ENCODE measurements at regions not wholly inside any gene's neighbourhood (a gene's known extent, or its start where the extent isn't known, plus 50 kb on each side); places are given as distances from the start of the nearest gene placed in this dataset.

- Mint-ChIP-seq H3K27me3 (peaks cover 10 to 27% of the 10 kb centered on the region in 2 donors), H3K4me1 (no peaks in the 10 kb centered on the region), H3K36me3 (no peaks in the 10 kb centered on the region), H3K27ac (no peak overlapping the region), H3K9me3 (peaks cover 0 to 8% (median 0%) of the 10 kb centered on the region in 8 donors), H3K4me3 (no peak overlapping the region)
- CTCF ChIA-PET (ENCODE audit: partially characterized antibody), result interaction anchor here (1.2 to 3.7 kb wide), 3 partner anchors 8 to 811 kb away, joined by 3 to 12 read pairs (median 3); no protein-coding TSS in a partner anchor
- intact Hi-C loops (cut with micrococcal nuclease), result no loop called here
- Histone ChIP-seq H3K4me1 (ENCODE audit: insufficient read depth, low read length) (no peaks in the 10 kb centered on the region), H3K36me3 (ENCODE audit: insufficient read depth, low read length) (no peaks in the 10 kb centered on the region), H3K27me3 (ENCODE audit: insufficient read depth, low read length) (peaks cover 3% of the 10 kb centered on the region), H3K9me3 (ENCODE audit: control insufficient read depth in 1 of 2, low read length in 2 of 2) (no peaks in the 10 kb centered on the region), H3K27ac (ENCODE audit: low read depth, low read length) (no peak overlapping the region), H3K4me3 (ENCODE audit: low read length in 2 of 2) (no peak overlapping the region)
- POLR2A ChIA-PET (ENCODE audit: partially characterized antibody), result interaction anchor here (0.5 kb wide), 1 partner anchor 460 kb away, joined by 4 read pairs; no protein-coding TSS in a partner anchor
- no peak for DNase-seq
These were observed 109.6 kb upstream of the SLC38A4 start for GRCh38 chr12:46935271-46935847.

- POLR2A ChIA-PET (ENCODE audit: partially characterized antibody), result interaction anchor here (0.5 kb wide), 1 partner anchor 459 kb away, joined by 4 read pairs; no protein-coding TSS in a partner anchor
- H3K27me3 ChIP-seq (ENCODE audit: insufficient read depth, low read length), result peaks cover 3% of the 10 kb centered on the region
- H3K27ac ChIP-seq (ENCODE audit: low read depth, low read length), result no peak overlapping the region
- H3K4me3 Mint-ChIP-seq, result no peak overlapping the region
- H3K9me3 ChIP-seq (ENCODE audit: control insufficient read depth in 1 of 2, low read length in 2 of 2), result no peaks in the 10 kb centered on the region
- no peak overlapping the region for H3K4me3 ChIP-seq (ENCODE audit: low read length in 2 of 2)
- H3K36me3 ChIP-seq (ENCODE audit: insufficient read depth, low read length), result no peaks in the 10 kb centered on the region
- no peak overlapping the region for H3K27ac Mint-ChIP-seq
- H3K4me1 ChIP-seq (ENCODE audit: insufficient read depth, low read length), result no peaks in the 10 kb centered on the region
- no peak for DNase-seq
- CTCF ChIA-PET (ENCODE audit: partially characterized antibody), result no interaction called here
- intact Hi-C loops (cut with micrococcal nuclease), result no loop called here
- no peaks in the 10 kb centered on the region for H3K4me1 Mint-ChIP-seq
- H3K9me3 Mint-ChIP-seq, result peaks cover 0 to 8% (median 0%) of the 10 kb centered on the region in 8 donors
- H3K36me3 Mint-ChIP-seq, result no peaks in the 10 kb centered on the region
- H3K27me3 Mint-ChIP-seq, result peaks cover 10 to 25% of the 10 kb centered on the region in 2 donors
These were observed 110.2 kb upstream of the SLC38A4 start for GRCh38 chr12:46936042-46936441.

- Histone ChIP-seq H3K9me3 (ENCODE audit: control insufficient read depth in 1 of 2, low read length in 2 of 2) (no peaks in the 10 kb centered on the region), H3K36me3 (ENCODE audit: insufficient read depth, low read length) (no peaks in the 10 kb centered on the region), H3K4me3 (ENCODE audit: low read length in 2 of 2) (no peak overlapping the region), H3K27me3 (ENCODE audit: insufficient read depth, low read length) (peaks cover 3% of the 10 kb centered on the region), H3K4me1 (ENCODE audit: insufficient read depth, low read length) (no peaks in the 10 kb centered on the region), H3K27ac (ENCODE audit: low read depth, low read length) (no peak overlapping the region)
- no peak overlapping the region for H3K27ac Mint-ChIP-seq
- peaks cover 10 to 16% of the 10 kb centered on the region in 2 donors for H3K27me3 Mint-ChIP-seq
- H3K4me3 Mint-ChIP-seq, result no peak overlapping the region
- intact Hi-C loops (cut with micrococcal nuclease), result no loop called here
- ChIA-PET POLR2A (ENCODE audit: partially characterized antibody) (no interaction called here), CTCF (ENCODE audit: partially characterized antibody) (no interaction called here)
- no peak for DNase-seq
- no peaks in the 10 kb centered on the region for H3K4me1 Mint-ChIP-seq
- peaks cover 0 to 2% (median 0%) of the 10 kb centered on the region in 8 donors for H3K9me3 Mint-ChIP-seq
- H3K36me3 Mint-ChIP-seq, result no peaks in the 10 kb centered on the region
These were observed 112.4 kb upstream of the SLC38A4 start for GRCh38 chr12:46938071-46938678.

- POLR2A ChIA-PET (ENCODE audit: partially characterized antibody), result interaction anchor here (0.7 kb wide), 1 partner anchor 18 kb away, joined by 3 read pairs; no protein-coding TSS in a partner anchor
- Mint-ChIP-seq H3K4me3 (no peak overlapping the region), H3K27me3 (peaks cover 2 to 4% of the 10 kb centered on the region in 2 donors), H3K9me3 (peaks cover 0 to 2% (median 0%) of the 10 kb centered on the region in 8 donors), H3K4me1 (no peaks in the 10 kb centered on the region), H3K36me3 (no peaks in the 10 kb centered on the region), H3K27ac (no peak overlapping the region)
- intact Hi-C loops (cut with micrococcal nuclease), result no loop called here
- Histone ChIP-seq H3K27ac (ENCODE audit: low read depth, low read length) (no peak overlapping the region), H3K27me3 (ENCODE audit: insufficient read depth, low read length) (no peaks in the 10 kb centered on the region), H3K4me1 (ENCODE audit: insufficient read depth, low read length) (no peaks in the 10 kb centered on the region), H3K4me3 (ENCODE audit: low read length in 2 of 2) (no peak overlapping the region), H3K9me3 (ENCODE audit: control insufficient read depth in 1 of 2, low read length in 2 of 2) (no peaks in the 10 kb centered on the region), H3K36me3 (ENCODE audit: insufficient read depth, low read length) (no peaks in the 10 kb centered on the region)
- no peak for DNase-seq
- CTCF ChIA-PET (ENCODE audit: partially characterized antibody), result interaction anchor here (0.8 to 1.5 kb wide), 2 partner anchors 11 to 817 kb away, joined by 3 to 4 read pairs; no protein-coding TSS in a partner anchor
These were observed 116.2 kb upstream of the SLC38A4 start for GRCh38 chr12:46941981-46942380.

- Mint-ChIP-seq H3K4me3 (no peak overlapping the region), H3K36me3 (no peaks in the 10 kb centered on the region), H3K4me1 (no peaks in the 10 kb centered on the region), H3K27me3 (peaks cover 2 to 4% of the 10 kb centered on the region in 2 donors), H3K27ac (no peak overlapping the region), H3K9me3 (peaks cover 0 to 2% (median 0%) of the 10 kb centered on the region in 8 donors)
- no peaks in the 10 kb centered on the region for H3K36me3 ChIP-seq (ENCODE audit: insufficient read depth, low read length)
- no peaks in the 10 kb centered on the region for H3K27me3 ChIP-seq (ENCODE audit: insufficient read depth, low read length)
- ChIA-PET CTCF (ENCODE audit: partially characterized antibody) (interaction anchor here (0.8 to 1.5 kb wide), 3 partner anchors 8 to 818 kb away, joined by 3 to 4 read pairs (median 3); no protein-coding TSS in a partner anchor), POLR2A (ENCODE audit: partially characterized antibody) (no interaction called here)
- H3K4me1 ChIP-seq (ENCODE audit: insufficient read depth, low read length), result no peaks in the 10 kb centered on the region
- intact Hi-C loops (cut with micrococcal nuclease), result no loop called here
- H3K9me3 ChIP-seq (ENCODE audit: control insufficient read depth in 1 of 2, low read length in 2 of 2), result no peaks in the 10 kb centered on the region
- H3K4me3 ChIP-seq (ENCODE audit: low read length in 2 of 2), result no peak overlapping the region
- no peak for DNase-seq
- no peak overlapping the region for H3K27ac ChIP-seq (ENCODE audit: low read depth, low read length)
These were observed 116.8 kb upstream of the SLC38A4 start for GRCh38 chr12:46942579-46942978.

- no peaks in the 10 kb centered on the region for H3K27me3 ChIP-seq (ENCODE audit: insufficient read depth, low read length)
- H3K4me3 ChIP-seq (ENCODE audit: low read length in 2 of 2), result no peak overlapping the region
- peaks cover 0 to 2% (median 0%) of the 10 kb centered on the region in 8 donors for H3K9me3 Mint-ChIP-seq
- DNase-seq, result no peak
- intact Hi-C loops (cut with micrococcal nuclease), result no loop called here
- ChIA-PET POLR2A (ENCODE audit: partially characterized antibody) (no interaction called here), CTCF (ENCODE audit: partially characterized antibody) (interaction anchor here (1.5 kb wide), 1 partner anchor 9 kb away, joined by 4 read pairs; no protein-coding TSS in a partner anchor)
- H3K36me3 ChIP-seq (ENCODE audit: insufficient read depth, low read length), result no peaks in the 10 kb centered on the region
- no peaks in the 10 kb centered on the region for H3K4me1 ChIP-seq (ENCODE audit: insufficient read depth, low read length)
- no peaks in the 10 kb centered on the region for H3K9me3 ChIP-seq (ENCODE audit: control insufficient read depth in 1 of 2, low read length in 2 of 2)
- H3K27ac ChIP-seq (ENCODE audit: low read depth, low read length), result no peak overlapping the region
- H3K36me3 Mint-ChIP-seq, result no peaks in the 10 kb centered on the region
- no peaks in the 10 kb centered on the region for H3K27me3 Mint-ChIP-seq
- H3K27ac Mint-ChIP-seq, result no peak overlapping the region
- H3K4me1 Mint-ChIP-seq, result no peaks in the 10 kb centered on the region
- no peak overlapping the region for H3K4me3 Mint-ChIP-seq
These were observed 118.3 kb upstream of the SLC38A4 start for GRCh38 chr12:46944088-46944487.

- H3K27ac ChIP-seq (ENCODE audit: low read depth, low read length), result no peak overlapping the region
- intact Hi-C loops (cut with micrococcal nuclease), result no loop called here
- H3K4me3 Mint-ChIP-seq, result no peak overlapping the region
- no peaks in the 10 kb centered on the region for H3K9me3 ChIP-seq (ENCODE audit: control insufficient read depth in 1 of 2, low read length in 2 of 2)
- ChIA-PET CTCF (ENCODE audit: partially characterized antibody) (interaction anchor here (1.5 kb wide), 1 partner anchor 8 kb away, joined by 4 read pairs; no protein-coding TSS in a partner anchor), POLR2A (ENCODE audit: partially characterized antibody) (no interaction called here)
- no peak overlapping the region for H3K4me3 ChIP-seq (ENCODE audit: low read length in 2 of 2)
- H3K4me1 ChIP-seq (ENCODE audit: insufficient read depth, low read length), result no peaks in the 10 kb centered on the region
- no peaks in the 10 kb centered on the region for H3K36me3 ChIP-seq (ENCODE audit: insufficient read depth, low read length)
- H3K4me1 Mint-ChIP-seq, result no peaks in the 10 kb centered on the region
- peaks cover 0 to 2% (median 0%) of the 10 kb centered on the region in 8 donors for H3K9me3 Mint-ChIP-seq
- H3K27me3 Mint-ChIP-seq, result no peaks in the 10 kb centered on the region
- H3K27me3 ChIP-seq (ENCODE audit: insufficient read depth, low read length), result no peaks in the 10 kb centered on the region
- H3K27ac Mint-ChIP-seq, result no peak overlapping the region
- H3K36me3 Mint-ChIP-seq, result no peaks in the 10 kb centered on the region
- no peak for DNase-seq
These were observed 119.0 kb upstream of the SLC38A4 start for GRCh38 chr12:46944771-46945170.

All from CD4-positive, alpha-beta memory T cell (primary cell).